ENCODE measurements at regions not wholly inside any gene's neighbourhood (a gene's known extent, or its start where the extent isn't known, plus 50 kb on each side); places are given as distances from the start of the nearest gene placed in this dataset.

DNA sequence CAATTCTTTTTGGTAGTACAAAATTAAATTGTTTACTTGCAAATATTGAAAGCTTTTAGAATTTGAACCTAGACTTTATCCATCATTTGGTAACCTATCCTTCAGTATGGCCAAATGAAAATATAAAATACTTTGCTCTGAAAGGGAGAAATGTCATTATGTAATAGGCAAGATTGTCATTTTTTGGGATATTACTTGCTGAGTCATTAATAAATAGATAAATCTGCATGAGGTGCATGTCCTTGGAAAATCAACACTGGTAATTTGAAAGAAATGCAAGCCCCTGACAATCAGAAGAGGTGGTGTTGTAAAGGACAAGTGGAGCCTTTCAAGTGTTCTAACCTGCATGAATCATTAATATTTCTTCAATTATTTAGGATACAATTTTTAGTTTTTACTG, 231.8 kb upstream of the CCNG1 start:
- H3K9me3 ChIP-seq (ENCODE audit: control insufficient read depth, insufficient read depth, low read depth, low read length), result no peaks in the 10 kb centered on the region
- no peak for DNase-seq (ENCODE audit: low read depth in 2 of 2)
- no peak overlapping the region for H3K9ac ChIP-seq (ENCODE audit: insufficient read depth, low read length)
- H3K4me2 ChIP-seq (ENCODE audit: extremely low read depth, insufficient read depth, low read length), result no peak overlapping the region
- no peaks in the 10 kb centered on the region for H4K20me1 ChIP-seq (ENCODE audit: control insufficient read depth, extremely low read depth, insufficient read depth, low read length)
- no peak overlapping the region for H3K27ac ChIP-seq (ENCODE audit: insufficient read depth, low read length)
- H3K27me3 ChIP-seq (ENCODE audit: control insufficient read depth, insufficient read depth, low read length), result no peaks in the 10 kb centered on the region
- TF ChIP-seq, protein P1, sequence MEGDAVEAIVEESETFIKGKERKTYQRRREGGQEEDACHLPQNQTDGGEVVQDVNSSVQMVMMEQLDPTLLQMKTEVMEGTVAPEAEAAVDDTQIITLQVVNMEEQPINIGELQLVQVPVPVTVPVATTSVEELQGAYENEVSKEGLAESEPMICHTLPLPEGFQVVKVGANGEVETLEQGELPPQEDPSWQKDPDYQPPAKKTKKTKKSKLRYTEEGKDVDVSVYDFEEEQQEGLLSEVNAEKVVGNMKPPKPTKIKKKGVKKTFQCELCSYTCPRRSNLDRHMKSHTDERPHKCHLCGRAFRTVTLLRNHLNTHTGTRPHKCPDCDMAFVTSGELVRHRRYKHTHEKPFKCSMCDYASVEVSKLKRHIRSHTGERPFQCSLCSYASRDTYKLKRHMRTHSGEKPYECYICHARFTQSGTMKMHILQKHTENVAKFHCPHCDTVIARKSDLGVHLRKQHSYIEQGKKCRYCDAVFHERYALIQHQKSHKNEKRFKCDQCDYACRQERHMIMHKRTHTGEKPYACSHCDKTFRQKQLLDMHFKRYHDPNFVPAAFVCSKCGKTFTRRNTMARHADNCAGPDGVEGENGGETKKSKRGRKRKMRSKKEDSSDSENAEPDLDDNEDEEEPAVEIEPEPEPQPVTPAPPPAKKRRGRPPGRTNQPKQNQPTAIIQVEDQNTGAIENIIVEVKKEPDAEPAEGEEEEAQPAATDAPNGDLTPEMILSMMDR (conservative IDR thresholded peaks at IDR 0.05 in 1 of 2, IDR thresholded peaks at IDR 0.05 in 1 of 2; ENCODE audit: low read depth in 1 of 2, low read length in 2 of 2), result no peak
- TF ChIP-seq EZH2 (IDR thresholded peaks at IDR 0.05; ENCODE audit: low read length, missing control alignments), result no peak
- H2AFZ ChIP-seq (ENCODE audit: low read length), result no peak overlapping the region
- no peaks in the 10 kb centered on the region for H3K4me1 ChIP-seq (ENCODE audit: control insufficient read depth, extremely low read depth, insufficient read depth, low read length)
- H3K36me3 ChIP-seq (ENCODE audit: control insufficient read depth, insufficient read depth, low read length), result no peaks in the 10 kb centered on the region
- no peak overlapping the region for H3K4me3 ChIP-seq (replicated peaks in 1 of 4; ENCODE audit: control extremely low read depth in 1 of 4, insufficient read depth in 1 of 4, low read depth in 3 of 4, low read length in 4 of 4)
- no peaks in the 10 kb centered on the region for H3K79me2 ChIP-seq (ENCODE audit: control insufficient read depth, insufficient read depth, low read length)

DNA sequence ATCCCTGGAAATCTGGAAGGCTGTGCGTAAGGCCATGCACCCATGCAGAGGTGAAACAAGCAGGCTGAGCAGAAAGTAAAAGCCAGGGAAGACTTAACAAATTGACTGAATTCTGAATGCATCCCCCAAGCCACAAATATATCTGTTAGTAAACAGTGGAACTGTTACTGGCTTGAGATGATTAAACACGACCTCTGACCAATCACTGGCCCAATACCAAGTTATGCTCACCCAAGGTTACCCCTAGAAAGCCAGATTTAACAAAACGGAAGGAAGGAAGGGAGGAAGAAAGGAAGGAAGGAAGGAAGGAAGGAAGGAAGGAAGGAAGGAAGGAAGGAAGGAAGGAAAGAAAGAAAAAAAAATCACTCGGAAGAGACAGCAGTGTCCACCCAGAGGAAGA, 215.8 kb upstream of the CCNG1 start:
- H3K9me3 ChIP-seq (ENCODE audit: control insufficient read depth, insufficient read depth, low read depth, low read length), result no peaks in the 10 kb centered on the region
- H2AFZ ChIP-seq (ENCODE audit: low read length), result no peak overlapping the region
- no peaks in the 10 kb centered on the region for H3K4me1 ChIP-seq (ENCODE audit: control insufficient read depth, extremely low read depth, insufficient read depth, low read length)
- DNase-seq (ENCODE audit: low read depth in 2 of 2), result no peak
- H3K36me3 ChIP-seq (ENCODE audit: control insufficient read depth, insufficient read depth, low read length), result no peaks in the 10 kb centered on the region
- H3K4me3 ChIP-seq (replicated peaks in 1 of 4; ENCODE audit: control extremely low read depth in 1 of 4, insufficient read depth in 1 of 4, low read depth in 3 of 4, low read length in 4 of 4), result no peak overlapping the region
- no peak overlapping the region for H3K9ac ChIP-seq (ENCODE audit: insufficient read depth, low read length)
- no peak for TF ChIP-seq EZH2 (IDR thresholded peaks at IDR 0.05; ENCODE audit: low read length, missing control alignments)
- TF ChIP-seq, protein P1 (conservative IDR thresholded peaks at IDR 0.05 in 1 of 2, IDR thresholded peaks at IDR 0.05 in 1 of 2; ENCODE audit: low read depth in 1 of 2, low read length in 2 of 2), result no peak
- no peaks in the 10 kb centered on the region for H3K79me2 ChIP-seq (ENCODE audit: control insufficient read depth, insufficient read depth, low read length)
- no peak overlapping the region for H3K27ac ChIP-seq (ENCODE audit: insufficient read depth, low read length)
- no peaks in the 10 kb centered on the region for H3K27me3 ChIP-seq (ENCODE audit: control insufficient read depth, insufficient read depth, low read length)
- no peaks in the 10 kb centered on the region for H4K20me1 ChIP-seq (ENCODE audit: control insufficient read depth, extremely low read depth, insufficient read depth, low read length)
- H3K4me2 ChIP-seq (ENCODE audit: extremely low read depth, insufficient read depth, low read length), result no peak overlapping the region

DNA sequence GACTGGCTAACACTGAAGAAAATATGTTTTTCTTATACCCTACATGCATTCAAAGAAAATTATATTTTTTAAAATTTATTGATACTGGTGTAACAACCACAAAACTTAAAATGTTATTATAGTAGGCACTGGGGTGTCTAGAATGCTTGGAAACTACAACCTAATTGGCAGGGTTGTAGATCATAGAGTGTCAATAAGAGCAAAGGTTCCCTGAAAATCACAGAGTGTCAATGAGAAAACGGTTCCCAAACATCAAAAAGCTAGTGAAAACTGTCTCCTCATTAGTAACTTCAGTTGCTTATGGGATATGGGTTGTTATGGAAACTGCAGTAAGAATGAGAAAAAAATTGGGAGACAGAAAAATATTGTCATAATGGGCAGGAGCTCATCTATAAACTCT, 214.4 kb upstream of the CCNG1 start:
- TF ChIP-seq, protein P1 (conservative IDR thresholded peaks at IDR 0.05 in 1 of 2, IDR thresholded peaks at IDR 0.05 in 1 of 2; ENCODE audit: low read depth in 1 of 2, low read length in 2 of 2), result no peak
- TF ChIP-seq EZH2 (IDR thresholded peaks at IDR 0.05; ENCODE audit: low read length, missing control alignments), result no peak
- Histone ChIP-seq H3K79me2 (ENCODE audit: control insufficient read depth, insufficient read depth, low read length) (no peaks in the 10 kb centered on the region), H3K4me1 (ENCODE audit: control insufficient read depth, extremely low read depth, insufficient read depth, low read length) (no peaks in the 10 kb centered on the region), H3K4me2 (ENCODE audit: extremely low read depth, insufficient read depth, low read length) (no peak overlapping the region), H3K27me3 (ENCODE audit: control insufficient read depth, insufficient read depth, low read length) (no peaks in the 10 kb centered on the region), H3K9ac (ENCODE audit: insufficient read depth, low read length) (no peak overlapping the region), H4K20me1 (ENCODE audit: control insufficient read depth, extremely low read depth, insufficient read depth, low read length) (no peaks in the 10 kb centered on the region), H3K9me3 (ENCODE audit: control insufficient read depth, insufficient read depth, low read depth, low read length) (no peaks in the 10 kb centered on the region), H3K27ac (ENCODE audit: insufficient read depth, low read length) (no peak overlapping the region), H3K4me3 (replicated peaks in 1 of 4; ENCODE audit: control extremely low read depth in 1 of 4, insufficient read depth in 1 of 4, low read depth in 3 of 4, low read length in 4 of 4) (no peak overlapping the region), H3K36me3 (ENCODE audit: control insufficient read depth, insufficient read depth, low read length) (no peaks in the 10 kb centered on the region), H2AFZ (ENCODE audit: low read length) (no peak overlapping the region)
- DNase-seq (ENCODE audit: low read depth in 2 of 2), result no peak
